GM12878 (cell line): ENCODE measurements at regions not wholly inside any gene's neighbourhood (a gene's known extent, or its start where the extent isn't known, plus 50 kb on each side); places are given as distances from the start of the nearest gene placed in this dataset.

Experiments
- ATAC-seq: fragments of 200-7000 bp; cut with Tn5 transposase; 3 replicates; pipeline ENCODE4 v1.9.1; 2020; ENCODE audit warnings: mild to moderate bottlenecking, moderate library complexity
- BruUV-seq: library from RNA; stranded (reverse); fragments of 400-500 nt; replicated peaks from 2 replicates; lab custom pipeline; 2021; lab: Mats Ljungman, UMichigan
- CTCF ChIA-PET: fragments of 300-600 bp; sonication (Branson Sonifier 250); formaldehyde crosslinking; extraction: SDS; loops from one replicate; lab custom pipeline; 2021; ENCODE audit warnings: inconsistent platforms; lab: Yijun Ruan, JAX
- POLR2A ChIA-PET: fragments of 350-600 bp; formaldehyde crosslinking; extraction: SDS; loops from one replicate; lab custom pipeline; 2021; ENCODE audit warnings: inconsistent platforms; lab: Charles Lee
- RAD21 ChIA-PET: fragments of 300-600 bp; sonication (Branson Sonifier 250); formaldehyde crosslinking; loops from one replicate; lab custom pipeline; 2023; ENCODE audit warnings: antibody characterized with exemption; ENCODE audit not compliant: unreplicated experiment; lab: Charles Lee
- SMC1A ChIA-PET: fragments of 300-600 bp; sonication (Branson Sonifier 250); formaldehyde crosslinking; loops from one replicate; lab custom pipeline; 2023; ENCODE audit not compliant: unreplicated experiment, uncharacterized antibody; lab: Charles Lee
- DNase-seq: peaks from one replicate; pipeline ENCODE4 v3.0.0-alpha.2; 2011; ENCODE audit warnings: low read depth, low spot score
- FAIRE-seq: peaks from 3 replicates; lab custom pipeline; 2011; peaks lifted over from hg19 to GRCh38; lab: Jason Lieb, UNC
- H2AFZ ChIP-seq: 2 replicates; pipeline ENCODE4 v1.6.0; 2011; ENCODE audit warnings: low read depth, low read length, control low read depth; ENCODE audit not compliant: control insufficient read depth
- H3K27ac ChIP-seq: 2 replicates; pipeline ENCODE4 v1.5.1; 2011; ENCODE audit warnings: control low read depth; ENCODE audit not compliant: control insufficient read depth, insufficient read depth
- H3K27me3 ChIP-seq, 2 experiments: replicated peaks in 1 of 2; 2 replicates each; pipeline versions ENCODE4 v1.6.0 to v1.6.1; 2011; ENCODE audit warnings: low read length in 1 of 2; ENCODE audit not compliant: control insufficient read depth in 2 of 2, insufficient read depth in 2 of 2
- H3K36me3 ChIP-seq, 2 experiments: 2 replicates each; pipeline ENCODE4 v1.5.1; 2011; ENCODE audit warnings: low read length in 1 of 2; ENCODE audit not compliant: control insufficient read depth in 2 of 2, insufficient read depth in 2 of 2
- H3K4me1 ChIP-seq: 2 replicates; pipeline ENCODE4 v1.6.1; 2011; ENCODE audit warnings: mild to moderate bottlenecking, low read length, moderate library complexity, mixed read lengths; ENCODE audit not compliant: control insufficient read depth, insufficient read depth
- H3K4me2 ChIP-seq: 2 replicates; pipeline ENCODE4 v1.6.0; 2011; ENCODE audit warnings: control low read depth; ENCODE audit not compliant: control insufficient read depth, insufficient read depth
- H3K4me3 ChIP-seq: fragments of 200-600 bp; sonication (generic); 2 replicates; pipeline ENCODE4 v1.5.1; 2016
- H3K79me2 ChIP-seq: 2 replicates; pipeline ENCODE4 v1.6.0; 2011; ENCODE audit warnings: low read length; ENCODE audit not compliant: control insufficient read depth, insufficient read depth
- H3K9ac ChIP-seq: 2 replicates; pipeline ENCODE4 v1.8.0; 2011; ENCODE audit warnings: low read length, control low read depth, mixed read lengths; ENCODE audit not compliant: control insufficient read depth, insufficient read depth
- H3K9me3 ChIP-seq: replicated peaks from 3 replicates; pipeline ENCODE4 v1.5.1; 2011; ENCODE audit warnings: mild to moderate bottlenecking, low read length; ENCODE audit not compliant: control insufficient read depth, insufficient read depth
- H4K20me1 ChIP-seq: 2 replicates; pipeline ENCODE4 v1.6.0; 2011; ENCODE audit not compliant: control insufficient read depth, insufficient read depth
- STAT1 ChIP-seq: fragments of 450-650 bp; conservative IDR thresholded peaks from 2 replicates; pipeline ENCODE4 v1.6.1; 2014; ENCODE audit warnings: antibody characterized with exemption, mild to moderate bottlenecking
- TCF3 ChIP-seq: IDR thresholded peaks from 2 replicates; pipeline ENCODE4 v1.6.1; 2012; ENCODE audit warnings: low read depth, mild to moderate bottlenecking, low read length, borderline replicate concordance; ENCODE audit not compliant: insufficient read depth
- WGBS: methylation state at CpG from one replicate; pipeline ENCODE4 v1.1.6; 2016; ENCODE audit warnings: low lambda C conversion rate; ENCODE audit not compliant: insufficient replicate concordance, insufficient coverage; ENCODE audit errors: missing lambda C conversion rate; 5-methylcytosine and 5-hydroxymethylcytosine counted together
- in situ Hi-C: fragments of 300-500 bp; cut with MboI; formaldehyde crosslinking; loops from 9 replicates; pipeline ENCODE4 v1.14.3; 2018; ENCODE audit warnings: mixed read lengths
- intact Hi-C: fragments of 100-400 bp; cut with micrococcal nuclease; formaldehyde crosslinking; loops from one replicate; pipeline ENCODE4 v1.14.2; 2022; ENCODE audit not compliant: unreplicated experiment
- TF ChIP-seq, protein P1 (sequence below): IDR thresholded peaks from 2 replicates; pipeline ENCODE4 v1.6.1; 2011; ENCODE audit warnings: borderline replicate concordance, low read depth, mild to moderate bottlenecking, moderate library complexity, low read length; ENCODE audit not compliant: insufficient read depth, poor library complexity, severe bottlenecking
- TF ChIP-seq, protein P2 (sequence below): fragments of 450-650 bp; formaldehyde crosslinking; IDR thresholded peaks from 2 replicates; pipeline ENCODE4 v1.4.0; 2020; ENCODE audit warnings: mild to moderate bottlenecking, moderate library complexity

- TF ChIP-seq, protein P1, sequence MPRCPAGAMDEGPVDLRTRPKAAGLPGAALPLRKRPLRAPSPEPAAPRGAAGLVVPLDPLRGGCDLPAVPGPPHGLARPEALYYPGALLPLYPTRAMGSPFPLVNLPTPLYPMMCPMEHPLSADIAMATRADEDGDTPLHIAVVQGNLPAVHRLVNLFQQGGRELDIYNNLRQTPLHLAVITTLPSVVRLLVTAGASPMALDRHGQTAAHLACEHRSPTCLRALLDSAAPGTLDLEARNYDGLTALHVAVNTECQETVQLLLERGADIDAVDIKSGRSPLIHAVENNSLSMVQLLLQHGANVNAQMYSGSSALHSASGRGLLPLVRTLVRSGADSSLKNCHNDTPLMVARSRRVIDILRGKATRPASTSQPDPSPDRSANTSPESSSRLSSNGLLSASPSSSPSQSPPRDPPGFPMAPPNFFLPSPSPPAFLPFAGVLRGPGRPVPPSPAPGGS, result no peak
- TF ChIP-seq STAT1, result no peak
- TF ChIP-seq, protein P2, sequence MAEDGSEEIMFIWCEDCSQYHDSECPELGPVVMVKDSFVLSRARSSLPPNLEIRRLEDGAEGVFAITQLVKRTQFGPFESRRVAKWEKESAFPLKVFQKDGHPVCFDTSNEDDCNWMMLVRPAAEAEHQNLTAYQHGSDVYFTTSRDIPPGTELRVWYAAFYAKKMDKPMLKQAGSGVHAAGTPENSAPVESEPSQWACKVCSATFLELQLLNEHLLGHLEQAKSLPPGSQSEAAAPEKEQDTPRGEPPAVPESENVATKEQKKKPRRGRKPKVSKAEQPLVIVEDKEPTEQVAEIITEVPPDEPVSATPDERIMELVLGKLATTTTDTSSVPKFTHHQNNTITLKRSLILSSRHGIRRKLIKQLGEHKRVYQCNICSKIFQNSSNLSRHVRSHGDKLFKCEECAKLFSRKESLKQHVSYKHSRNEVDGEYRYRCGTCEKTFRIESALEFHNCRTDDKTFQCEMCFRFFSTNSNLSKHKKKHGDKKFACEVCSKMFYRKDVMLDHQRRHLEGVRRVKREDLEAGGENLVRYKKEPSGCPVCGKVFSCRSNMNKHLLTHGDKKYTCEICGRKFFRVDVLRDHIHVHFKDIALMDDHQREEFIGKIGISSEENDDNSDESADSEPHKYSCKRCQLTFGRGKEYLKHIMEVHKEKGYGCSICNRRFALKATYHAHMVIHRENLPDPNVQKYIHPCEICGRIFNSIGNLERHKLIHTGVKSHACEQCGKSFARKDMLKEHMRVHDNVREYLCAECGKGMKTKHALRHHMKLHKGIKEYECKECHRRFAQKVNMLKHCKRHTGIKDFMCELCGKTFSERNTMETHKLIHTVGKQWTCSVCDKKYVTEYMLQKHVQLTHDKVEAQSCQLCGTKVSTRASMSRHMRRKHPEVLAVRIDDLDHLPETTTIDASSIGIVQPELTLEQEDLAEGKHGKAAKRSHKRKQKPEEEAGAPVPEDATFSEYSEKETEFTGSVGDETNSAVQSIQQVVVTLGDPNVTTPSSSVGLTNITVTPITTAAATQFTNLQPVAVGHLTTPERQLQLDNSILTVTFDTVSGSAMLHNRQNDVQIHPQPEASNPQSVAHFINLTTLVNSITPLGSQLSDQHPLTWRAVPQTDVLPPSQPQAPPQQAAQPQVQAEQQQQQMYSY (CRISPR knock-in tag), result peak; percentile 51; the same call in 1 of the 2 replicates
These were observed 66.9 kb upstream of the TINAGL1 start (continued) for GRCh38 chr1:31509124-31510072.

DNA sequence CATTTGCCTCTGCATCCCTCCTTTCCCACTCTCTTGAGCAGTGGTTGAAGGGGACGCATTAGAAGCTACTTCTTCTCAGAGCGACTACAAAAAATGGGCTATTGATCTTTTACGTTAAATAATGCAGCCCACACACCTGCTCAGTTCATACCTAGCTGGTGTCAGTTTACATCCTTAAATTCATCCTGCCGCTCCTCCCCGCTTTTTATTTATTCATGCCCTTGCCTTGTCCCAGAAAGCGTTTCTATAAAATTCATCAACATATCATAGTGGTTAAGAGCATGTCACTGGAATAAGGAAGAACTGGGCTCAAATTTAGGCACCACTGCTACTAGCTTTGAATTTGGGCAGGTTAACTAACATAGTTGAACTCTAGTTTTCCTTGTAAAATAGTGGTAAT is 66.0 kb upstream of the TINAGL1 start:
- ChIA-PET SMC1A (interaction anchor here (0.6 to 9.0 kb wide), 12 partner anchors 9 to 86 kb away, joined by 3 to 230 read pairs (median 8); no protein-coding TSS in a partner anchor), RAD21 (interaction anchor here (1.3 to 7.5 kb wide), 8 partner anchors 9 to 195 kb away, joined by 4 to 122 read pairs (median 60); no protein-coding TSS in a partner anchor), POLR2A (interaction anchor here (0.9 to 8.3 kb wide), 8 partner anchors 10 to 214 kb away, joined by 3 to 260 read pairs (median 10); partner anchors contain the start of genes SNRNP40 and ZCCHC17), CTCF (interaction anchor here (0.9 to 6.6 kb wide), 10 partner anchors 9 to 115 kb away, joined by 3 to 73 read pairs (median 8); no protein-coding TSS in a partner anchor)
- Histone ChIP-seq H2AFZ (no peak overlapping the region), H3K4me2 (no peak overlapping the region), H3K27me3 (no peaks in the 10 kb centered on the region), H3K79me2 (no peaks in the 10 kb centered on the region), H3K4me1 (peaks cover 23% of the 10 kb centered on the region), H3K36me3 (no peaks in the 10 kb centered on the region), H4K20me1 (no peaks in the 10 kb centered on the region), H3K9me3 (peaks cover 6% of the 10 kb centered on the region; the same call in 2 of the 3 replicates), H3K27ac (no peak overlapping the region), H3K9ac (no peak overlapping the region), H3K4me3 (no peak overlapping the region)
- ATAC-seq (no peak), DNase-seq (no peak), FAIRE-seq (no peak)
- intact Hi-C loops, result no loop called here
- 65% methylated on average over 6 of the region's 6 CpGs for WGBS
- BruUV-seq, result no TSS peak
- in situ Hi-C loops, result no loop called here
- no peak for TF ChIP-seq TCF3
